GM12878 (cell line): ENCODE measurements at regions not wholly inside any gene's neighbourhood (a gene's known extent, or its start where the extent isn't known, plus 50 kb on each side); places are given as distances from the start of the nearest gene placed in this dataset.

Experiments used
- ATAC-seq: fragments of 200-7000 bp; cut with Tn5 transposase; 3 replicates; pipeline ENCODE4 v1.9.1; 2020; ENCODE audit warnings: mild to moderate bottlenecking, moderate library complexity
- BruUV-seq: library from RNA; stranded (reverse); fragments of 400-500 nt; replicated peaks from 2 replicates; lab custom pipeline; 2021; lab: Mats Ljungman, UMichigan
- CTCF ChIA-PET: fragments of 300-600 bp; sonication (Branson Sonifier 250); formaldehyde crosslinking; extraction: SDS; loops from one replicate; lab custom pipeline; 2021; ENCODE audit warnings: inconsistent platforms; lab: Yijun Ruan, JAX
- POLR2A ChIA-PET: fragments of 350-600 bp; formaldehyde crosslinking; extraction: SDS; loops from one replicate; lab custom pipeline; 2021; ENCODE audit warnings: inconsistent platforms; lab: Charles Lee
- RAD21 ChIA-PET: fragments of 300-600 bp; sonication (Branson Sonifier 250); formaldehyde crosslinking; loops from one replicate; lab custom pipeline; 2023; ENCODE audit warnings: antibody characterized with exemption; ENCODE audit not compliant: unreplicated experiment; lab: Charles Lee
- SMC1A ChIA-PET: fragments of 300-600 bp; sonication (Branson Sonifier 250); formaldehyde crosslinking; loops from one replicate; lab custom pipeline; 2023; ENCODE audit not compliant: unreplicated experiment, uncharacterized antibody; lab: Charles Lee
- DNase-seq: peaks from one replicate; pipeline ENCODE4 v3.0.0-alpha.2; 2011; ENCODE audit warnings: low read depth, low spot score
- FAIRE-seq: peaks from 3 replicates; lab custom pipeline; 2011; peaks lifted over from hg19 to GRCh38; lab: Jason Lieb, UNC
- H2AFZ ChIP-seq: 2 replicates; pipeline ENCODE4 v1.6.0; 2011; ENCODE audit warnings: low read depth, low read length, control low read depth; ENCODE audit not compliant: control insufficient read depth
- H3K27ac ChIP-seq: 2 replicates; pipeline ENCODE4 v1.5.1; 2011; ENCODE audit warnings: control low read depth; ENCODE audit not compliant: control insufficient read depth, insufficient read depth
- H3K27me3 ChIP-seq, 2 experiments: replicated peaks in 1 of 2; 2 replicates each; pipeline versions ENCODE4 v1.6.0 to v1.6.1; 2011; ENCODE audit warnings: low read length in 1 of 2; ENCODE audit not compliant: control insufficient read depth in 2 of 2, insufficient read depth in 2 of 2
- H3K36me3 ChIP-seq, 2 experiments: 2 replicates each; pipeline ENCODE4 v1.5.1; 2011; ENCODE audit warnings: low read length in 1 of 2; ENCODE audit not compliant: control insufficient read depth in 2 of 2, insufficient read depth in 2 of 2
- H3K4me1 ChIP-seq: 2 replicates; pipeline ENCODE4 v1.6.1; 2011; ENCODE audit warnings: mild to moderate bottlenecking, low read length, moderate library complexity, mixed read lengths; ENCODE audit not compliant: control insufficient read depth, insufficient read depth
- H3K4me2 ChIP-seq: 2 replicates; pipeline ENCODE4 v1.6.0; 2011; ENCODE audit warnings: control low read depth; ENCODE audit not compliant: control insufficient read depth, insufficient read depth
- H3K4me3 ChIP-seq: fragments of 200-600 bp; sonication (generic); 2 replicates; pipeline ENCODE4 v1.5.1; 2016
- H3K79me2 ChIP-seq: 2 replicates; pipeline ENCODE4 v1.6.0; 2011; ENCODE audit warnings: low read length; ENCODE audit not compliant: control insufficient read depth, insufficient read depth
- H3K9ac ChIP-seq: 2 replicates; pipeline ENCODE4 v1.8.0; 2011; ENCODE audit warnings: low read length, control low read depth, mixed read lengths; ENCODE audit not compliant: control insufficient read depth, insufficient read depth
- H3K9me3 ChIP-seq: replicated peaks from 3 replicates; pipeline ENCODE4 v1.5.1; 2011; ENCODE audit warnings: mild to moderate bottlenecking, low read length; ENCODE audit not compliant: control insufficient read depth, insufficient read depth
- H4K20me1 ChIP-seq: 2 replicates; pipeline ENCODE4 v1.6.0; 2011; ENCODE audit not compliant: control insufficient read depth, insufficient read depth
- ATF3 ChIP-seq: IDR thresholded peaks from 2 replicates; pipeline ENCODE4 v1.6.1; 2011; ENCODE audit warnings: low read depth, mild to moderate bottlenecking, low read length, moderate library complexity, borderline replicate concordance; ENCODE audit errors: extremely low read depth
- CEBPZ ChIP-seq: fragments of 150-350 bp; IDR thresholded peaks from 2 replicates; pipeline ENCODE4 v1.6.1; 2016; ENCODE audit warnings: low read depth, low read length
- JUNB ChIP-seq: IDR thresholded peaks from 2 replicates; pipeline ENCODE4 v1.6.1; 2016; ENCODE audit warnings: antibody characterized with exemption, mild to moderate bottlenecking
- NR2C1 ChIP-seq: fragments of 450-650 bp; IDR thresholded peaks from 2 replicates; pipeline ENCODE4 v1.6.1; 2017; ENCODE audit warnings: antibody characterized with exemption, mild to moderate bottlenecking, moderate library complexity
- SIN3A ChIP-seq: IDR thresholded peaks from 2 replicates; pipeline ENCODE4 v1.6.1; 2012; ENCODE audit warnings: low read depth, low read length, improper control_type of control experiment
- SMAD1 ChIP-seq: fragments of 450-650 bp; IDR thresholded peaks from 2 replicates; pipeline ENCODE4 v1.6.1; 2018; ENCODE audit warnings: mild to moderate bottlenecking, low read depth; ENCODE audit not compliant: partially characterized antibody
- ZBTB40 ChIP-seq: fragments of 450-650 bp; IDR thresholded peaks from 2 replicates; pipeline ENCODE4 v1.6.1; 2016; ENCODE audit warnings: mild to moderate bottlenecking, moderate library complexity, borderline replicate concordance
- ZNF274 ChIP-seq: IDR thresholded peaks from one replicate; pipeline ENCODE4 v1.8.0; 2011; ENCODE audit not compliant: insufficient read length, insufficient read depth
- WGBS: methylation state at CpG from one replicate; pipeline ENCODE4 v1.1.6; 2016; ENCODE audit warnings: low lambda C conversion rate; ENCODE audit not compliant: insufficient replicate concordance, insufficient coverage; ENCODE audit errors: missing lambda C conversion rate; 5-methylcytosine and 5-hydroxymethylcytosine counted together
- in situ Hi-C: fragments of 300-500 bp; cut with MboI; formaldehyde crosslinking; loops from 9 replicates; pipeline ENCODE4 v1.14.3; 2018; ENCODE audit warnings: mixed read lengths
- intact Hi-C: fragments of 100-400 bp; cut with micrococcal nuclease; formaldehyde crosslinking; loops from one replicate; pipeline ENCODE4 v1.14.2; 2022; ENCODE audit not compliant: unreplicated experiment

- TF ChIP-seq ATF3 (no peak), ZNF274 (no peak), SIN3A (no peak), NR2C1 (no peak), CEBPZ (no peak), SMAD1 (no peak), JUNB (no peak), ZBTB40 (no peak)
- Histone ChIP-seq H3K4me3 (no peak overlapping the region), H3K36me3 (no peaks in the 10 kb centered on the region), H3K27me3 (no peaks in the 10 kb centered on the region; a peak in 1 of 4 replicates), H3K4me1 (no peaks in the 10 kb centered on the region), H3K79me2 (no peaks in the 10 kb centered on the region), H3K4me2 (no peak overlapping the region), H3K9ac (no peak overlapping the region), H4K20me1 (no peaks in the 10 kb centered on the region), H3K27ac (no peak overlapping the region), H3K9me3 (no peaks in the 10 kb centered on the region), H2AFZ (no peak overlapping the region)
- DNase-seq (no peak), ATAC-seq (no peak), FAIRE-seq (no peak)
- SMC1A ChIA-PET, result interaction anchor here (3.3 kb wide), 1 partner anchor 14 kb away, joined by 21 read pairs; no protein-coding TSS in a partner anchor
- intact Hi-C loops, result no loop called here
- POLR2A ChIA-PET, result interaction anchor here (0.9 to 1.1 kb wide), 2 partner anchors 9 to 11 kb away, joined by 3 to 4 read pairs; no protein-coding TSS in a partner anchor
- WGBS, result 0% methylated on average over 2 of the region's 2 CpGs
- RAD21 ChIA-PET, result no interaction called here
- no TSS peak for BruUV-seq
- CTCF ChIA-PET, result no interaction called here
- in situ Hi-C loops, result no loop called here
Observed at GRCh38 chr6:40265615-40266014, 321.5 kb downstream of the LRFN2 start.
